PC-3 (cell line): ENCODE measurements at regions not wholly inside any gene's neighbourhood (a gene's known extent, or its start where the extent isn't known, plus 50 kb on each side); places are given as distances from the start of the nearest gene placed in this dataset.

Experiments
- ATAC-seq: fragments of 200-7000 bp; cut with Tn5 transposase; 2 replicates; pipeline ENCODE4 v1.9.1; 2020; ENCODE audit warnings: mild to moderate bottlenecking, moderate library complexity
- BruUV-seq: library from RNA; stranded (reverse); fragments of 400-500 nt; replicated peaks from 2 replicates; lab custom pipeline; 2021; lab: Mats Ljungman, UMichigan
- CTCF ChIA-PET: fragments of 300-600 bp; sonication (Branson Sonifier 250); formaldehyde crosslinking; loops from one replicate; lab custom pipeline; 2022; ENCODE audit warnings: antibody characterized with exemption; lab: Charles Lee
- POLR2A ChIA-PET: fragments of 300-600 bp; sonication (Branson Sonifier 250); formaldehyde crosslinking; loops from one replicate; lab custom pipeline; 2022; ENCODE audit warnings: antibody characterized with exemption; ENCODE audit not compliant: unreplicated experiment; lab: Charles Lee
- DNase-seq: peaks from one replicate; pipeline ENCODE4 v3.0.0-alpha.2; 2015
- H2AFZ ChIP-seq: fragments of 300-600 bp; sonication (generic); 2 replicates; pipeline ENCODE4 v1.6.0; 2016; ENCODE audit warnings: antibody characterized with exemption, low read length
- H3F3A ChIP-seq: fragments of 300-600 bp; sonication (generic); one replicate; pipeline ENCODE4 v1.6.0; 2017; ENCODE audit warnings: antibody characterized with exemption, low read length, control low read depth, mild to moderate bottlenecking; ENCODE audit not compliant: unreplicated experiment
- H3K27ac ChIP-seq: fragments of 300-600 bp; sonication (generic); 2 replicates; pipeline ENCODE4 v1.5.1; 2016; ENCODE audit warnings: mild to moderate bottlenecking, low read length
- H3K27me3 ChIP-seq: fragments of 300-600 bp; sonication (generic); 2 replicates; pipeline ENCODE4 v1.6.1; 2016; ENCODE audit warnings: low read length, mixed read lengths
- H3K36me3 ChIP-seq: fragments of 300-600 bp; sonication (generic); 2 replicates; pipeline ENCODE4 v1.6.1; 2016; ENCODE audit warnings: low read depth, mixed run types, low read length, mixed read lengths
- H3K4me1 ChIP-seq: fragments of 300-600 bp; sonication (generic); 2 replicates; pipeline ENCODE4 v1.5.1; 2016; ENCODE audit warnings: low read length; ENCODE audit not compliant: insufficient read depth
- H3K4me2 ChIP-seq: fragments of 300-600 bp; sonication (generic); 2 replicates; pipeline ENCODE4 v1.6.0; 2016; ENCODE audit warnings: low read length
- H3K4me3 ChIP-seq: fragments of 300-600 bp; sonication (generic); 2 replicates; pipeline ENCODE4 v1.5.1; 2016; ENCODE audit warnings: mild to moderate bottlenecking, low read length, mixed read lengths
- H3K79me2 ChIP-seq: fragments of 300-600 bp; sonication (generic); 2 replicates; pipeline ENCODE4 v1.6.1; 2017; ENCODE audit warnings: low read length, mixed read lengths
- H3K9ac ChIP-seq: fragments of 300-600 bp; sonication (generic); 2 replicates; pipeline ENCODE4 v1.6.0; 2016; ENCODE audit warnings: mild to moderate bottlenecking, low read length
- H3K9me2 ChIP-seq: fragments of 300-600 bp; sonication (generic); replicated peaks from 2 replicates; pipeline ENCODE4 v1.6.1; 2016; ENCODE audit warnings: mixed run types, low read length, mixed read lengths
- H3K9me3 ChIP-seq: fragments of 300-600 bp; sonication (generic); 2 replicates; pipeline ENCODE4 v1.6.1; 2016; ENCODE audit warnings: low read length, mixed read lengths
- H4K20me1 ChIP-seq: fragments of 300-600 bp; sonication (generic); 2 replicates; pipeline ENCODE4 v1.6.1; 2016; ENCODE audit warnings: low read length, mixed read lengths
- EZH2 ChIP-seq: fragments of 300-600 bp; sonication (generic); IDR thresholded peaks from one replicate; pipeline ENCODE4 v1.6.1; 2017; ENCODE audit warnings: antibody characterized with exemption, mild to moderate bottlenecking, low read length; ENCODE audit not compliant: unreplicated experiment
- EZH2phosphoT487 ChIP-seq: fragments of 300-600 bp; sonication (generic); IDR thresholded peaks from 2 replicates; pipeline ENCODE4 v1.6.1; 2018; ENCODE audit warnings: mild to moderate bottlenecking, antibody characterized with exemption, low read length, borderline replicate concordance
- intact Hi-C: fragments of 100-400 bp; cut with micrococcal nuclease; formaldehyde crosslinking; loops from 2 replicates; pipeline ENCODE4 v1.9.0; 2023
- TF ChIP-seq, protein P1 (sequence below): fragments of 300-600 bp; sonication (generic); conservative IDR thresholded peaks from 2 replicates; pipeline ENCODE4 v1.5.1; 2017; ENCODE audit warnings: antibody characterized with exemption, low read depth, mild to moderate bottlenecking, low read length

DNA sequence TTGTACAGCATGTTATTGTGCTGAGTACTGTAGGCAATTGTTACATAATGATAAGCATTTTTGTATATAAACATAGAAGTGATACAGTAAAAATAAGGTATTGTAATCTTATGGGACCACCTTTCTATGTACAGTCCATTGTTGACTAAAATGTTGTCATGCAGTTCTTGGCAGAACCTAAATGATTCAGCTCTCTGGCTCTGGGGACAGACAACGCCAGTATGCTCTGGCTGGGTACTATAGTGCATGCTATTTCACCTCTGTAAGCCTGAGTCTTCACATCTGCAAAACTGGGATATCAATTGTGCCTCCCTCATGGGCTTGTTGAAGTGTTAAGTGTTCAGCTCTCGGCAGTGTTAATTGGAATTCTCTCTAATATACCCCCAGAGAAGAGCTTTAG, 674.3 kb downstream of the INHBA start:
- Histone ChIP-seq H3K4me2 (peak overlapping the region; percentile 9; the same call in 1 of the 2 replicates), H3K36me3 (no peaks in the 10 kb centered on the region), H3K79me2 (no peaks in the 10 kb centered on the region), H3K27ac (peak overlapping the region; percentile 86), H3K9me2 (no peaks in the 10 kb centered on the region), H2AFZ (no peak overlapping the region), H3K27me3 (no peaks in the 10 kb centered on the region), H4K20me1 (no peaks in the 10 kb centered on the region), H3K9me3 (no peaks in the 10 kb centered on the region), H3F3A (peaks cover 9% of the 10 kb centered on the region), H3K4me3 (no peak overlapping the region), H3K9ac (peak overlapping the region; percentile 42; the same call in 1 of the 2 replicates), H3K4me1 (peaks cover 47% of the 10 kb centered on the region)
- ATAC-seq (peak; percentile 18; the same call in 1 of the 2 replicates), DNase-seq (peak; percentile 41)
- ChIA-PET POLR2A (no interaction called here), CTCF (no interaction called here)
- TF ChIP-seq EZH2phosphoT487 = no peak
- TF ChIP-seq, protein P1, sequence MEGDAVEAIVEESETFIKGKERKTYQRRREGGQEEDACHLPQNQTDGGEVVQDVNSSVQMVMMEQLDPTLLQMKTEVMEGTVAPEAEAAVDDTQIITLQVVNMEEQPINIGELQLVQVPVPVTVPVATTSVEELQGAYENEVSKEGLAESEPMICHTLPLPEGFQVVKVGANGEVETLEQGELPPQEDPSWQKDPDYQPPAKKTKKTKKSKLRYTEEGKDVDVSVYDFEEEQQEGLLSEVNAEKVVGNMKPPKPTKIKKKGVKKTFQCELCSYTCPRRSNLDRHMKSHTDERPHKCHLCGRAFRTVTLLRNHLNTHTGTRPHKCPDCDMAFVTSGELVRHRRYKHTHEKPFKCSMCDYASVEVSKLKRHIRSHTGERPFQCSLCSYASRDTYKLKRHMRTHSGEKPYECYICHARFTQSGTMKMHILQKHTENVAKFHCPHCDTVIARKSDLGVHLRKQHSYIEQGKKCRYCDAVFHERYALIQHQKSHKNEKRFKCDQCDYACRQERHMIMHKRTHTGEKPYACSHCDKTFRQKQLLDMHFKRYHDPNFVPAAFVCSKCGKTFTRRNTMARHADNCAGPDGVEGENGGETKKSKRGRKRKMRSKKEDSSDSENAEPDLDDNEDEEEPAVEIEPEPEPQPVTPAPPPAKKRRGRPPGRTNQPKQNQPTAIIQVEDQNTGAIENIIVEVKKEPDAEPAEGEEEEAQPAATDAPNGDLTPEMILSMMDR = no peak
- no peak for TF ChIP-seq EZH2
- intact Hi-C loops = no loop called here
- no TSS peak for BruUV-seq

GRCh38 chr7:41027428-41028115, 675.3 kb downstream of the INHBA start:
- ATAC-seq = peak; percentile 50
- no peaks in the 10 kb centered on the region for H3K9me3 ChIP-seq
- DNase-seq = peak; percentile 88
- H3K27ac ChIP-seq = peak overlapping the region; percentile 86
- peaks cover 47% of the 10 kb centered on the region for H3K4me1 ChIP-seq
- H3K27me3 ChIP-seq = no peaks in the 10 kb centered on the region
- no peak overlapping the region for H3K4me3 ChIP-seq
- intact Hi-C loops = no loop called here
- H3K36me3 ChIP-seq = no peaks in the 10 kb centered on the region
- H3K9me2 ChIP-seq = no peaks in the 10 kb centered on the region
- peak overlapping the region; percentile 42; the same call in 1 of the 2 replicates for H3K9ac ChIP-seq
- 0 out of 2 replicates have a peak overlapping the region, but pooled peaks have one; percentile 4 for H3K4me2 ChIP-seq
- TF ChIP-seq EZH2phosphoT487 (no peak), EZH2 (no peak)
- TF ChIP-seq, protein P1 = no peak
- H2AFZ ChIP-seq = no peak overlapping the region
- no peaks in the 10 kb centered on the region for H3K79me2 ChIP-seq
- BruUV-seq = TSS peak; percentile 95
- H3F3A ChIP-seq = peaks cover 9% of the 10 kb centered on the region
- ChIA-PET CTCF (no interaction called here), POLR2A (interaction anchor here (1.0 kb wide), 1 partner anchor 22 kb away, joined by 4 read pairs; no protein-coding TSS in a partner anchor)
- no peaks in the 10 kb centered on the region for H4K20me1 ChIP-seq

GRCh38 chr7:41024126-41024525, 678.8 kb downstream of the INHBA start:
- ChIA-PET POLR2A (no interaction called here), CTCF (no interaction called here)
- H3K27ac ChIP-seq = no peak overlapping the region
- H3K79me2 ChIP-seq = no peaks in the 10 kb centered on the region
- no peak overlapping the region for H3K4me3 ChIP-seq
- no peaks in the 10 kb centered on the region for H3K27me3 ChIP-seq
- H3K4me2 ChIP-seq = no peak overlapping the region
- DNase-seq (no peak), ATAC-seq (no peak)
- no peak overlapping the region for H2AFZ ChIP-seq
- TF ChIP-seq EZH2phosphoT487 = no peak
- TF ChIP-seq EZH2 = no peak
- TF ChIP-seq, protein P1 = no peak
- H3K4me1 ChIP-seq = peaks cover 22% of the 10 kb centered on the region
- H3K9me2 ChIP-seq = no peaks in the 10 kb centered on the region
- no peaks in the 10 kb centered on the region for H3K9me3 ChIP-seq
- H4K20me1 ChIP-seq = no peaks in the 10 kb centered on the region
- H3K9ac ChIP-seq = no peak overlapping the region
- no peaks in the 10 kb centered on the region for H3F3A ChIP-seq
- intact Hi-C loops = no loop called here
- H3K36me3 ChIP-seq = no peaks in the 10 kb centered on the region
- BruUV-seq = no TSS peak
